ENCODE measurements at regions not wholly inside any gene's neighbourhood (a gene's known extent, or its start where the extent isn't known, plus 50 kb on each side); places are given as distances from the start of the nearest gene placed in this dataset.

DNA sequence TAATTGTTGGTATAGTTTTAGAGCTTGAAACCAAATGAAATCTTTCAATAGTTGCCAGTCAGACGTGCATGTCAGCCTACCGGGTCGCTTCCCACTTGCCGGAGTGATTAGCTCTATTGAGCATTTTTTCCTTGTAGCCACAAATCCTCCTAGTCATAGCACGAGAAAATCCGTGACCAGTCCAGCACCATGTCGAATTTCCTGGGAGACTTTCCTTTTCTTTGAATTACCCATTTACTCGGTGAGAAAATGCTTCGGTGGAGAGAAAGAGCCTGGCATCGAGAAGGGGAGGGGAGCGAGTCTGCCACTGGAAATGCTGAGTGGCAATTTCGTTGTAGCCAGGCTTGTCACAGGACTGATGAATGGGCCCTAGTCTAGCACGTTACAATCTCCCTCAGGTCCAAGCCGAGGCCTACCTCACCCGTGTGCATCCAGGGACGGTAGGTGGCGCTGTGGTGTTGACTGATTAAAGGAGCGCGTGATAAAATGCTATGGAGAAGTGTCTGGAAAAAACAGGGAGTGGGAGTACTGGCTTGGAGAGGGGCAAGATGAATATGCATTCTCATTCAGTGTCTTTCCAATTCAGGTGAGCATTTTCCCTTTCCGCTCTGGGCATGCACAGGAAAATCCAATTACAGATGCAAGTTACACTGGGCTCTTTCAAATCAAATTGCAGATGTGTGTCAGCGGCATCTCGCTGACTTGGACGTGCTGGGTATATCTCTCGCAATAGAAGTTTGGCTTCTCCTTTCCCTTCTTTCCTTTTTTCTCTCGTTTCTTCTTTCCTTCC is 238.8 kb downstream of the EDEM1 start (continued):
- TF ChIP-seq ZNF512 (tag; IDR thresholded peaks at IDR 0.05) (peak; percentile 85), FOSL1 (tag; conservative IDR thresholded peaks at IDR 0.05) (peak; percentile 42; the same call in 1 of the 2 replicates), MYNN (IDR thresholded peaks at IDR 0.05) (no peak), MYNN (CRISPR knock-in tag; IDR thresholded peaks at IDR 0.05) (no peak), CC2D1A (IDR thresholded peaks at IDR 0.05) (peak; percentile 94), GTF2F1 (IDR thresholded peaks at IDR 0.05; ENCODE audit: low read depth, low read length) (no peak), C11orf30 (IDR thresholded peaks at IDR 0.05; ENCODE audit: low read depth) (peak; percentile 95), CHD7 (IDR thresholded peaks at IDR 0.05; ENCODE audit: low read depth, low read length) (no peak), NONO (IDR thresholded peaks at IDR 0.05; ENCODE audit: low read depth in 2 of 2, low read length in 1 of 2) (0 out of 4 replicates have a peak, but pooled peaks of 1 of the 2 experiments have one; percentile 19), TCFL5 (CRISPR knock-in tag; conservative IDR thresholded peaks at IDR 0.05) (no peak), CBFA2T3 (IDR thresholded peaks at IDR 0.05) (peak; percentile 23; the same call in 1 of the 2 replicates), NR2C1 (IDR thresholded peaks at IDR 0.05) (no peak), NR2C1 (tag; IDR thresholded peaks at IDR 0.05) (0 out of 2 replicates have a peak, but pooled peaks have one; percentile 13)
- TF ChIP-seq, protein P1, sequence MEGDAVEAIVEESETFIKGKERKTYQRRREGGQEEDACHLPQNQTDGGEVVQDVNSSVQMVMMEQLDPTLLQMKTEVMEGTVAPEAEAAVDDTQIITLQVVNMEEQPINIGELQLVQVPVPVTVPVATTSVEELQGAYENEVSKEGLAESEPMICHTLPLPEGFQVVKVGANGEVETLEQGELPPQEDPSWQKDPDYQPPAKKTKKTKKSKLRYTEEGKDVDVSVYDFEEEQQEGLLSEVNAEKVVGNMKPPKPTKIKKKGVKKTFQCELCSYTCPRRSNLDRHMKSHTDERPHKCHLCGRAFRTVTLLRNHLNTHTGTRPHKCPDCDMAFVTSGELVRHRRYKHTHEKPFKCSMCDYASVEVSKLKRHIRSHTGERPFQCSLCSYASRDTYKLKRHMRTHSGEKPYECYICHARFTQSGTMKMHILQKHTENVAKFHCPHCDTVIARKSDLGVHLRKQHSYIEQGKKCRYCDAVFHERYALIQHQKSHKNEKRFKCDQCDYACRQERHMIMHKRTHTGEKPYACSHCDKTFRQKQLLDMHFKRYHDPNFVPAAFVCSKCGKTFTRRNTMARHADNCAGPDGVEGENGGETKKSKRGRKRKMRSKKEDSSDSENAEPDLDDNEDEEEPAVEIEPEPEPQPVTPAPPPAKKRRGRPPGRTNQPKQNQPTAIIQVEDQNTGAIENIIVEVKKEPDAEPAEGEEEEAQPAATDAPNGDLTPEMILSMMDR (IDR thresholded peaks at IDR 0.05 in 2 of 3, conservative IDR thresholded peaks at IDR 0.05 in 1 of 3; ENCODE audit: insufficient read depth in 2 of 3, low read depth in 1 of 3, low read length in 3 of 3) = peak; percentile 89 to 99 (median 97)
